ENCODE measurements at regions not wholly inside any gene's neighbourhood (a gene's known extent, or its start where the extent isn't known, plus 50 kb on each side); places are given as distances from the start of the nearest gene placed in this dataset.

GRCh38 chr1:14539309-14539708, 59.2 kb upstream of the KAZN start:
- DNase-seq, result no peak

DNA sequence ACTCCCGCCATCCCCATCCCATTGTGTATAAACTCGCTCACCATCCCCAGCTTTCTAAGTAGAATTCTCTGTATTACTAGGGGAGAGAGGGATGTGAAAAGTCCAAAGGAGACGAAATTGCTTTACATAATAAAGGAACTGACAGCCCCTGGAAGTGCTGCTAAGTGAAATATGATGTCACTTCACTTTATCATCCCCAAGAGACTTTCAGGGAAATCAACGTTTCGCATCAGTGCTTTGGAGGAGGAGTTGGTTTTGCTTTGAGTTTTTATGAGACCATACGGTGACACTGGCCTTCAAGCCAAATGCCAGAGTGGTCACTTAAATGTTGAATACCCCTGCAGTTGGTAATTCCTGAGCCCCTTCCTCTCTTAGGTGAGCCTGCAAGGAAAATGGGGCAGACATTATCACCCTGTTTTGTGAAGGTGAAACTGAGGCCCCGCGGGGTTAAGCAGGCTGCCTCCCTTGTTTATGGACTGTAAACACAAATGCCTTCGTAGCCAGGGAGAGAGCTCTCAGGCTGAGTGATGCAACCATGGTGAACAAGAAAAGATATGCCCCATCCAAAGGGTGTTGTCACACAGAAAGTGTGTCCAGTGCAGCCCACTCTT, 58.4 kb upstream of the KAZN start:
- DNase-seq, result no peak

DNA sequence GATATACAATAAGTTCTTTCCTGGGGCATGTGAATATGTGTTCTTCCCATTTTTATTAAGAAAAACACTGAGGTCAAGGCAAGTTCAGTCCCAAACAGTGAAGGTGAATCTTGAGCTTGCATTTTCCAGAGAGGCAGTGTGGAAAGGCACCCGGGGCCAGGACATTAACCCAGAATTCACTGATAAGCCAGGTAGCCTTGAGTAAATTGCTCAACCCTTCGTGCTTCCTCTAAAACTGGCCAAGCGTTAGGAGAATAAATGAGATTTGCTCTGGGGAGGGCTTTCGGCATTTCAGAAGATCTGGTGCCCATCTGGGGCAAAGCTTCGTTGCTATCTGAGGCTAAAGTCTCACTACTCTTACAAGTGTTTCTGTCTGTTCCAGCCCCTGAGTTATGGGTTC, 57.1 kb upstream of the KAZN start:
- DNase-seq, result no peak

DNA sequence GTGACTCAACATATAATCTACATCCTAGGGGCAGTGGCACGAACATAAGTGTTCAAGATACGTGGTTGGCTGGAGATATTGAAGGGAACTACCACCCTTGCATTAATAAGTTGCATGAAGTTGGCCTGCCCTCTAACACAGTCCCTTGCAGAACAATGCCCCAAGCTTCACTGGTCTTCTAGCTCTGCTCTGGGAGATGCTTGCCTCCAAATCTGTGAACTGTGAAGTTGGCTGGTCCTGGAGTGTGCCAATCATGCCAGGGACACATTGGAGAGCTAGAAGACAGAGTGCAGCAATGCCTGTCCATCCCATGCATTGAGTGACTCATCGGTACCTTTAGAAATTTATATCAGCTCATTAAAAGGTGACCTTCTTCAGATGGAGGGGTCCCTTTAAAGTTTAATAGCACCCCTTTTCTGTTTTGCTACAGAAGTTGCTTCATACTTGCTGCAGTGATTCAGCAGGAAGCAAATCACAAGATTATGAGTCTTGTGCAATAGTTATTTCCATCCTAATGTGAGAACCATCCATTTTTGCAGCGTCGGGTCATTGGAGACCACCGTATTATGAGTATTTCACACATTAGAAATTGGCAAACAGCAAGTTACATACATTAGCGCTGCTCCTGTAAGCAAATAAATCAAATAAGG, 55.2 kb upstream of the KAZN start:
- no peak for DNase-seq

DNA sequence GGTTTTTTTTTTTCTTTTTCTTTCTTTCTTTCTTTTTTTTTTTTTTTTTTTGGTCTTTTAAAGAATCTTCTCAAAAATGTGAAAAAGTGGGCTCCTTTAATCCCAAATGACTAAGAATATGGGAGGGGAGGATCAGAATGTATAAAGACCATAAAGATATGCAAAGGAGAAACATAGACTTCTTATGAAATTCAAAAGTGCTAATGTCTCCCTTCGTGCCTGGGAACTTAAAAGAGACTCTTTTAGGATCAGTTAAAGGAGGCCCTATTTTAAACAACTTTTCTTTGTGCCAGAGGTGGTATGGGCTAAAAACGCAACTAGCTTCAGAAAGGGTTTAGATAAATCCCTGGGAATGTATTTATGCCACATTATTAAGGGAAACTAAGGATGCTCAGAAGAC, 54.2 kb upstream of the KAZN start:
- DNase-seq, result no peak

GRCh38 chr1:14545422-14546025, 53.0 kb upstream of the KAZN start:
- no peak for DNase-seq

GRCh38 chr1:14546416-14546815, 52.1 kb upstream of the KAZN start:
- DNase-seq, result no peak
